Fibroblast of pulmonary artery (primary cell): ENCODE measurements at regions not wholly inside any gene's neighbourhood (a gene's known extent, or its start where the extent isn't known, plus 50 kb on each side); places are given as distances from the start of the nearest gene placed in this dataset.

ENCODE experiments used
- DNase-seq: peaks from one replicate; pipeline ENCODE4 v3.0.0-alpha.2; 2010; ENCODE audit warnings: low read depth
- H3K4me3 ChIP-seq: replicated peaks from 2 replicates; pipeline ENCODE4 v1.5.1; 2011; ENCODE audit warnings: low read depth, mild to moderate bottlenecking, control low read depth, low read length, moderate library complexity
- TF ChIP-seq, protein P1 (sequence below): IDR thresholded peaks from 2 replicates; pipeline ENCODE4 v1.5.1; 2011; ENCODE audit warnings: mild to moderate bottlenecking, control low read depth, low read length, inconsistent platforms; ENCODE audit errors: missing control alignments

DNA sequence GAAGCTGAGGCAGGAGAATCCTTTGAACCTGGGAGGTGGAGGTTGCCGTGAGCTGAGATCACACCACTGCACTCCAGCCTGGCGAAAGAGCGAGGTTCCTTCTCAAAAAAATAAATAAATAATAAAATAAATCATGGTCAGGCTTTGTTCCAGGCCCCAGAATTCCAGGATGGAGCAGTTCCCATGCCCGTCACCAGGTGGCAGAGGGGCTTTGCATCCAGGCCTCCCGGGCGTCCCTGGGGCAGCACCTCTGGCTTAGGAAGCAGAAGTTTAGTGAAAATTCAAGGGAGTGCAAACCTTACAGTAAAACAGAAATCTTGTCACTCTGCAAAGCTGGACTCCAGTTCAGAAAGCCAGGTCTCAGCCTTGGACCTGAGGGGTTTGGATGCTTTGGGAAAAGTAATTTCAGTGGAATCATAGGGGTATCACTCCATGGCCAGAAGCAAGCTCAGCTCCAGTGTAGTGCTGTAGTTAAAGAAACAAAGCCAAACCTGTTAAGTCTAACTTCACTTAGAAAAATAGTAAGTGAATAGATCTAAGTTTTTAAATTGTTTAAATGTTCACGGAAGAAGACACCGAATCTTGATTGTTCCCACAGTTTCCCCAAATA is 512.7 kb downstream of the CMPK2 start:
- DNase-seq = no peak
- H3K4me3 ChIP-seq = no peak overlapping the region
- TF ChIP-seq, protein P1, sequence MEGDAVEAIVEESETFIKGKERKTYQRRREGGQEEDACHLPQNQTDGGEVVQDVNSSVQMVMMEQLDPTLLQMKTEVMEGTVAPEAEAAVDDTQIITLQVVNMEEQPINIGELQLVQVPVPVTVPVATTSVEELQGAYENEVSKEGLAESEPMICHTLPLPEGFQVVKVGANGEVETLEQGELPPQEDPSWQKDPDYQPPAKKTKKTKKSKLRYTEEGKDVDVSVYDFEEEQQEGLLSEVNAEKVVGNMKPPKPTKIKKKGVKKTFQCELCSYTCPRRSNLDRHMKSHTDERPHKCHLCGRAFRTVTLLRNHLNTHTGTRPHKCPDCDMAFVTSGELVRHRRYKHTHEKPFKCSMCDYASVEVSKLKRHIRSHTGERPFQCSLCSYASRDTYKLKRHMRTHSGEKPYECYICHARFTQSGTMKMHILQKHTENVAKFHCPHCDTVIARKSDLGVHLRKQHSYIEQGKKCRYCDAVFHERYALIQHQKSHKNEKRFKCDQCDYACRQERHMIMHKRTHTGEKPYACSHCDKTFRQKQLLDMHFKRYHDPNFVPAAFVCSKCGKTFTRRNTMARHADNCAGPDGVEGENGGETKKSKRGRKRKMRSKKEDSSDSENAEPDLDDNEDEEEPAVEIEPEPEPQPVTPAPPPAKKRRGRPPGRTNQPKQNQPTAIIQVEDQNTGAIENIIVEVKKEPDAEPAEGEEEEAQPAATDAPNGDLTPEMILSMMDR = no peak

DNA sequence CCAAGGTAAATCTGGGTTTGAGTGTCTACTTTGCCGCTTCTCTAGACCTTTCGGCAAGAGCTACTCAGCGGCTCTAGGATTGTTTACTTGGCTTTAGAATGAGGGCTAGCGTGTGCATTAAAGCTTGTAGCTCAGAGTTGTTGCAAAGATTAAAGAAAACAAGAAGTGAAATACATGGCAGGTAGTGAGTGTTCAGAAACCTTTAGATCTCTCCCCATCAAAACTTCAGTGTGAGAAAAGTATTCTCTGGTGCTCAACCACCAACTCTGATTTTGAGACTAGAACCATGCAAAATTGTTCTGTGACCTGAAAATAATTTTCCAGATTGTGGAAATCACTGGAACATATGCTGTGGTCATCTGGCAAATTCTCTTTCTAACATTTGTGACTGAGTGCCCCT is 512.0 kb downstream of the CMPK2 start:
- DNase-seq = no peak
- TF ChIP-seq, protein P1 = no peak
- no peak overlapping the region for H3K4me3 ChIP-seq

DNA sequence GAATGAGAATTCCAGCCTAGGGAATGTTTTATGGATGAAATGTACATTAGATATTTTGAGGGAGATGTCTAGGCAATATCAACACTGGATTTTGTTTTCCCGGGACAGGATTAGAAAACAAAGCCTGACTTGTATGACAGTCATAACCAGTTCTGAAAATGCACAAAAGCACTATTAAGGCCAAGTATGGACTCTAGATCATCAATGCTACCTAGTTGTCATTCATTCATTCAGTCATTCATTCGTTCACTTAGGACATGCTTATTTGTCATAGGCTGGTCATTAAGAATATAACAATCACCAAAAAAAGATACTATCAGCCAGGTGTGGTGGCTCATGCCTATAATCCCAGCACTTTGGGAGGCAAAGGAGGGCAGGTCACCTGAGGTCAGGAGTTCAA is 511.2 kb downstream of the CMPK2 start:
- TF ChIP-seq, protein P1 = no peak
- no peak for DNase-seq
- no peak overlapping the region for H3K4me3 ChIP-seq

DNA sequence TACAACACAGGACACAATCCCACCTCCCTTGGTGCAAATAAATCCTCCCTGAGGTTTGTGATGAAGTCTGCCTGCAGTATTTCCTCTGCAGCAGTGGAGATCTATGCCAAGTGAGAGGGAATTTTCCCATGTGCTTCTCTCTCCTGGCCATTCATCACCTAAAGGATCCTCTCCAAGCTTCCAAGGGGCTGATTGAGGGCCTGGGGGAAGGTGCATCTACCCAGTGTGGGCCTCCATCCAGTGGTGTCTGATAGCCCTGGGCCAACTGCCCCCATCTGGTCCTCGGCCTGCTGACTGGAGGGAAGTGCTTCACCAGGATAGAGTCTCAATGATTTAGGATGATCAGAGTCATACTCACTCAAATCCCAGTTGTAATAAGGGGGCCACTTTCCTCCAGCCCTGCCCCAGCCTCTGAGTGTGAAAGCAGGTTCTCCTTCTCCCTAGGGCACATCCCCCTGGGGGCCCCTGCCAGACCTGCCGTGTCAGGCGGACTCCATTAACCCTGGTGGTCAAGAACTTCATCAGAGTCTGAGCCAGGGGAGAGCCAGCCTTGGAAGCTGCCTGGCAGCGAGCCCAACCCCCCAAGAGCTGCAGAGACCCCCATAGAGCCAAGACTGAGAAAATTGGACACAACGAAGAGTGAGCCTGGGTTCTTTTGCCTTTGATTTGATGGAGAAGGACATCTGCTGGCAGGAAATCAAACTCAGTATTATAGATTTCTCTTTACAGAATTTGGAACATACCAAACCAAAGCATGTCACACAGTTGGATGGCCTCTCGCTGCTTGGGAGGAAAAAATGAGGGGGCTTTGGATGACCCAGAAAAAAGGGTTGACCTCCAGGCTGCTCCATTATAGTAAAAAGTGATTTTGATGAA is 509.6 kb downstream of the CMPK2 start:
- H3K4me3 ChIP-seq = no peak overlapping the region
- TF ChIP-seq, protein P1 = no peak
- no peak for DNase-seq

DNA sequence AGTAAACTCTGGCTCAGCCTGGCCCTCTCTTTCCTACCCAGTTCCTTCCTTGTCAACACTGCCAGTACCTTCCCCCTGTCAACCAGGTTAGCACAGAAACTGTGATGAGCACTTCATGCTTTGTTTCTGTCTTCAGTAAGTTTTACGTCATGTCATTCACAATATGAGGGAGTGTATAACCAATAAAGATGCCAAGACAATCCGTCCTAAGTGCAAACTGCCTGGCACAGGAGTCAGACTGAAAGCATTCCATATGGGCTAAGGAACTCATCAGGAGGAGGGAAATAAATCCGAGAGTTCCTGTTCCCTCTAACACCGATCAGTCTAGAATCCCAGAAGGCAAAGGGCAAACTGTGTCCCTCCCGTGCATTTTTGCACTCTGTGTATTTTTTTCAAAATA is 507.2 kb downstream of the CMPK2 start:
- DNase-seq = no peak
- H3K4me3 ChIP-seq = no peak overlapping the region
- TF ChIP-seq, protein P1 = no peak

DNA sequence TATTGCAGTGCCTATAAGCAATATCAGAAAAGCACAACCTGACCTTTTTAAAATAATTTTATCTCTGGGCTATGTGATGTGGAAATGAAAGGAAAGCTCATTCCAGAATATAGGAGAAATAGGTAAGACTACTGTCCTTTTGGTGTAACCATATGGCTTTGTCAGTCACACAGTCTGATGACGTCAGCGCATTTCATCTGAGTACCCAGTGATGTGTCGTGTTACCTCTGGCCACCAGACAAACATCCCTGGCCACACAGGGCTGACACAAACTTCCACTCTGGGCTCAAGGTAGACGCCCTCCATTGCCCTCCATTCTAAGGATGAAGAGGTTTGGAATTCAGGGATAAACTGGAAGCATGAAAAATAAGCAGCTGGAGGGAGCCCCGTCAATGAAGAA is 506.7 kb downstream of the CMPK2 start:
- DNase-seq = no peak
- no peak overlapping the region for H3K4me3 ChIP-seq
- TF ChIP-seq, protein P1 = no peak
